ENCODE measurements at regions not wholly inside any gene's neighbourhood (a gene's known extent, or its start where the extent isn't known, plus 50 kb on each side); places are given as distances from the start of the nearest gene placed in this dataset.

GRCh38 chr14:53355581-53356112 lies 202.5 kb upstream of the DDHD1 start:
- TF ChIP-seq CTCF (IDR thresholded peaks at IDR 0.05) = no peak
- no peak for TF ChIP-seq EP300 (IDR thresholded peaks at IDR 0.05)
- no peak for TF ChIP-seq POLR2A (IDR thresholded peaks at IDR 0.05)
- TF ChIP-seq POLR2AphosphoS5 (IDR thresholded peaks at IDR 0.05) = no peak
